ENCODE measurements at regions not wholly inside any gene's neighbourhood (a gene's known extent, or its start where the extent isn't known, plus 50 kb on each side); places are given as distances from the start of the nearest gene placed in this dataset.

GRCh38 chr7:29651477-29651876 is 87.8 kb downstream of the PRR15 start:
- CTCF ChIA-PET, result interaction anchor here (1.6 kb wide), 1 partner anchor 16 kb away, joined by 5 read pairs; no protein-coding TSS in a partner anchor
- H3K9me3 Mint-ChIP-seq, result no peaks in the 10 kb centered on the region
- no peaks in the 10 kb centered on the region for H3K27me3 Mint-ChIP-seq (ENCODE audit: low read depth)

GRCh38 chr7:29652556-29652955 is 88.9 kb downstream of the PRR15 start:
- Mint-ChIP-seq H3K4me1 (peaks cover 5% of the 10 kb centered on the region; the same call in 1 of the 2 replicates), H3K27me3 (ENCODE audit: low read depth) (no peaks in the 10 kb centered on the region), H3K9me3 (no peaks in the 10 kb centered on the region), H3K27ac (no peak overlapping the region), H3K36me3 (no peaks in the 10 kb centered on the region), H3K4me3 (no peak overlapping the region)
- ATAC-seq (no peak), DNase-seq (ENCODE audit: low spot score) (no peak)
- CTCF ChIA-PET, result no interaction called here
- POLR2A ChIA-PET, result no interaction called here
- TF ChIP-seq ETV6 (CRISPR knock-in tag; IDR thresholded peaks at IDR 0.05) (no peak), OVOL2 (CRISPR knock-in tag; IDR thresholded peaks at IDR 0.05; ENCODE audit: borderline replicate concordance) (no peak), KAT7 (CRISPR knock-in tag; IDR thresholded peaks at IDR 0.05; ENCODE audit: borderline replicate concordance) (no peak), SP1 (CRISPR knock-in tag; conservative IDR thresholded peaks at IDR 0.05) (no peak), ATF1 (CRISPR knock-in tag; IDR thresholded peaks at IDR 0.05) (no peak), MXD4 (CRISPR knock-in tag; IDR thresholded peaks at IDR 0.05; ENCODE audit: borderline replicate concordance) (no peak), ARID4B (CRISPR knock-in tag; IDR thresholded peaks at IDR 0.05; ENCODE audit: borderline replicate concordance) (no peak), MAX (CRISPR knock-in tag; IDR thresholded peaks at IDR 0.05) (no peak)
- TF ChIP-seq, protein P1, sequence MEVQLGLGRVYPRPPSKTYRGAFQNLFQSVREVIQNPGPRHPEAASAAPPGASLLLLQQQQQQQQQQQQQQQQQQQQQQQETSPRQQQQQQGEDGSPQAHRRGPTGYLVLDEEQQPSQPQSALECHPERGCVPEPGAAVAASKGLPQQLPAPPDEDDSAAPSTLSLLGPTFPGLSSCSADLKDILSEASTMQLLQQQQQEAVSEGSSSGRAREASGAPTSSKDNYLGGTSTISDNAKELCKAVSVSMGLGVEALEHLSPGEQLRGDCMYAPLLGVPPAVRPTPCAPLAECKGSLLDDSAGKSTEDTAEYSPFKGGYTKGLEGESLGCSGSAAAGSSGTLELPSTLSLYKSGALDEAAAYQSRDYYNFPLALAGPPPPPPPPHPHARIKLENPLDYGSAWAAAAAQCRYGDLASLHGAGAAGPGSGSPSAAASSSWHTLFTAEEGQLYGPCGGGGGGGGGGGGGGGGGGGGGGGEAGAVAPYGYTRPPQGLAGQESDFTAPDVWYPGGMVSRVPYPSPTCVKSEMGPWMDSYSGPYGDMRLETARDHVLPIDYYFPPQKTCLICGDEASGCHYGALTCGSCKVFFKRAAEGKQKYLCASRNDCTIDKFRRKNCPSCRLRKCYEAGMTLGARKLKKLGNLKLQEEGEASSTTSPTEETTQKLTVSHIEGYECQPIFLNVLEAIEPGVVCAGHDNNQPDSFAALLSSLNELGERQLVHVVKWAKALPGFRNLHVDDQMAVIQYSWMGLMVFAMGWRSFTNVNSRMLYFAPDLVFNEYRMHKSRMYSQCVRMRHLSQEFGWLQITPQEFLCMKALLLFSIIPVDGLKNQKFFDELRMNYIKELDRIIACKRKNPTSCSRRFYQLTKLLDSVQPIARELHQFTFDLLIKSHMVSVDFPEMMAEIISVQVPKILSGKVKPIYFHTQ (CRISPR knock-in tag; IDR thresholded peaks at IDR 0.05), result no peak

More at GRCh38 chr7:29651477-29651876, 87.8 kb downstream of the PRR15 start:
- POLR2A ChIA-PET, result no interaction called here
- no peaks in the 10 kb centered on the region for H3K36me3 Mint-ChIP-seq
- TF ChIP-seq NFE2L1 (CRISPR knock-in tag; IDR thresholded peaks at IDR 0.05) (no peak), KAT7 (CRISPR knock-in tag; IDR thresholded peaks at IDR 0.05; ENCODE audit: borderline replicate concordance) (no peak), NR2C2 (CRISPR knock-in tag; IDR thresholded peaks at IDR 0.05) (no peak), MYBL2 (CRISPR knock-in tag; IDR thresholded peaks at IDR 0.05) (no peak), FOXK1 (CRISPR knock-in tag; IDR thresholded peaks at IDR 0.05) (no peak), ZNF232 (CRISPR knock-in tag; IDR thresholded peaks at IDR 0.05) (no peak), NR3C1 (CRISPR knock-in tag; conservative IDR thresholded peaks at IDR 0.05; ENCODE audit: low read depth) (no peak), FOXJ3 (CRISPR knock-in tag; IDR thresholded peaks at IDR 0.05; ENCODE audit: borderline replicate concordance) (no peak), PRRX2 (CRISPR knock-in tag; IDR thresholded peaks at IDR 0.05) (no peak), ZNF396 (CRISPR knock-in tag; IDR thresholded peaks at IDR 0.05; ENCODE audit: borderline replicate concordance) (no peak), ZNF416 (CRISPR knock-in tag; IDR thresholded peaks at IDR 0.05) (no peak), ELF4 (CRISPR knock-in tag; IDR thresholded peaks at IDR 0.05; ENCODE audit: low read depth) (no peak), SP1 (CRISPR knock-in tag; conservative IDR thresholded peaks at IDR 0.05) (no peak), MAX (CRISPR knock-in tag; IDR thresholded peaks at IDR 0.05) (no peak), ETV6 (CRISPR knock-in tag; IDR thresholded peaks at IDR 0.05) (no peak), GTF2I (CRISPR knock-in tag; conservative IDR thresholded peaks at IDR 0.05) (no peak), NR1H2 (CRISPR knock-in tag; IDR thresholded peaks at IDR 0.05) (no peak), ATF6 (CRISPR knock-in tag; IDR thresholded peaks at IDR 0.05) (no peak)
- TF ChIP-seq, protein P2, sequence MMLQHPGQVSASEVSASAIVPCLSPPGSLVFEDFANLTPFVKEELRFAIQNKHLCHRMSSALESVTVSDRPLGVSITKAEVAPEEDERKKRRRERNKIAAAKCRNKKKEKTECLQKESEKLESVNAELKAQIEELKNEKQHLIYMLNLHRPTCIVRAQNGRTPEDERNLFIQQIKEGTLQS (CRISPR knock-in tag; conservative IDR thresholded peaks at IDR 0.05), result no peak
- TF ChIP-seq, protein P3, sequence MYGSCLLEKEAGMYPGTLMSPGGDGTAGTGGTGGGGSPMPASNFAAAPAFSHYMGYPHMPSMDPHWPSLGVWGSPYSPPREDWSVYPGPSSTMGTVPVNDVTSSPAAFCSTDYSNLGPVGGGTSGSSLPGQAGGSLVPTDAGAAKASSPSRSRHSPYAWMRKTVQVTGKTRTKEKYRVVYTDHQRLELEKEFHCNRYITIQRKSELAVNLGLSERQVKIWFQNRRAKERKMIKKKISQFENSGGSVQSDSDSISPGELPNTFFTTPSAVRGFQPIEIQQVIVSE (CRISPR knock-in tag; IDR thresholded peaks at IDR 0.05; ENCODE audit: borderline replicate concordance), result no peak
- DNase-seq (ENCODE audit: low spot score), result no peak
- peaks cover 5% of the 10 kb centered on the region; the same call in 1 of the 2 replicates for H3K4me1 Mint-ChIP-seq
- no peak overlapping the region for H3K4me3 Mint-ChIP-seq
- H3K27ac Mint-ChIP-seq, result no peak overlapping the region
- ATAC-seq, result no peak
